ENCODE measurements at regions not wholly inside any gene's neighbourhood (a gene's known extent, or its start where the extent isn't known, plus 50 kb on each side); places are given as distances from the start of the nearest gene placed in this dataset.

- no peak for TF ChIP-seq ZNF484 (CRISPR knock-in tag; IDR thresholded peaks at IDR 0.05; ENCODE audit: borderline replicate concordance, low read depth)
Measured at GRCh38 chr5:115389034-115389798, 92.8 kb upstream of the CCDC112 start (continued).

GRCh38 chr5:115388240-115388639 is 91.8 kb upstream of the CCDC112 start:
- WGBS (ENCODE audit: low lambda C conversion rate) = 5% methylated on average over 4 of the region's 4 CpGs
- intact Hi-C loops (cut with micrococcal nuclease; ENCODE audit: unreplicated experiment) = no loop called here
- no peak for ATAC-seq
- H3K36me3 ChIP-seq (replicated peaks in 1 of 2; ENCODE audit: control insufficient read depth in 1 of 2, insufficient read depth in 2 of 2, low read length in 2 of 2) = no peaks in the 10 kb centered on the region
- ChIA-PET CTCF (ENCODE audit: low intra/inter-chr PET ratio, low total read pairs) (no interaction called here), POLR2A (no interaction called here)
- H2AFZ ChIP-seq (ENCODE audit: low read length) = no peak overlapping the region
- no peaks in the 10 kb centered on the region for H3K4me1 ChIP-seq (ENCODE audit: insufficient read depth, low read length)
- no peak for FAIRE-seq
- DNase-seq (ENCODE audit: low spot score) = no peak
- H3K4me3 ChIP-seq (replicated peaks in 1 of 3; ENCODE audit: insufficient read depth in 1 of 3, low read depth in 2 of 3, low read length in 3 of 3) = no peak overlapping the region
- TF ChIP-seq ZNF264 (CRISPR knock-in tag; IDR thresholded peaks at IDR 0.05) (no peak), ZNF343 (CRISPR knock-in tag; IDR thresholded peaks at IDR 0.05) (no peak), ZNF564 (CRISPR knock-in tag; IDR thresholded peaks at IDR 0.05) (no peak)
- TF ChIP-seq, protein P1, sequence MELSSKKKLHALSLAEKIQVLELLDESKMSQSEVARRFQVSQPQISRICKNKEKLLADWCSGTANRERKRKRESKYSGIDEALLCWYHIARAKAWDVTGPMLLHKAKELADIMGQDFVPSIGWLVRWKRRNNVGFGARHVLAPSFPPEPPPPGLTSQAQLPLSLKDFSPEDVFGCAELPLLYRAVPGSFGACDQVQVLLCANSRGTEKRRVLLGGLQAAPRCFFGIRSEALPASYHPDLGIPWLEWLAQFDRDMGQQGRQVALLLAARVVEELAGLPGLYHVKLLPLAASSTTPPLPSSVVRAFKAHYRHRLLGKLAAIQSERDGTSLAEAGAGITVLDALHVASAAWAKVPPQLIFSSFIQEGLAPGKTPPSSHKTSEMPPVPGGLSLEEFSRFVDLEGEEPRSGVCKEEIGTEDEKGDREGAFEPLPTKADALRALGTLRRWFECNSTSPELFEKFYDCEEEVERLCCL (CRISPR knock-in tag; IDR thresholded peaks at IDR 0.05; ENCODE audit: borderline replicate concordance) = no peak
- no TSS peak for BruUV-seq (replicated peaks)
- in situ Hi-C loops (cut with HindIII; ENCODE audit: extremely low pct_ligation_motif_present, low pct_unique_long_range_greater_than_20kb) = no loop called here
- peaks cover 0 to 3% of the 10 kb centered on the region in 2 experiments; a peak in 2 of 5 replicates for H3K27me3 ChIP-seq (ENCODE audit: control insufficient read depth in 1 of 2, insufficient read depth in 2 of 2, low read length in 2 of 2)
- H3K79me2 ChIP-seq (ENCODE audit: insufficient read depth, low read length) = no peaks in the 10 kb centered on the region
- H3K27ac ChIP-seq (ENCODE audit: extremely low read length, insufficient read depth, low read length) = no peak overlapping the region
- no peak overlapping the region for H3K4me2 ChIP-seq (ENCODE audit: low read depth, low read length)
- H4K20me1 ChIP-seq (ENCODE audit: insufficient read depth, low read length) = no peaks in the 10 kb centered on the region
- no peaks in the 10 kb centered on the region for H3K9me3 ChIP-seq (ENCODE audit: low read length)
- H3K9ac ChIP-seq (ENCODE audit: insufficient read depth, low read depth, low read length) = no peak overlapping the region
